Liver (tissue), 3 donors: ENCODE measurements at regions not wholly inside any gene's neighbourhood (a gene's known extent, or its start where the extent isn't known, plus 50 kb on each side); places are given as distances from the start of the nearest gene placed in this dataset.

Source experiments
- EGR1 ChIP-seq, 2 donors: IDR thresholded peaks; 2 replicates each; pipeline ENCODE4 v1.6.1; 2016 to 2018; ENCODE audit warnings: antibody characterized with exemption in 2 of 2, low read depth in 2 of 2
- GABPA ChIP-seq, 2 donors: IDR thresholded peaks in 1 of 2; conservative IDR thresholded peaks in 1 of 2; 2 replicates each; pipeline ENCODE4 v1.6.1; 2016; ENCODE audit warnings: antibody characterized with exemption in 2 of 2, mild to moderate bottlenecking in 1 of 2, moderate library complexity in 1 of 2
- JUND ChIP-seq, 2 donors: IDR thresholded peaks; 2 replicates each; pipeline ENCODE4 v1.6.1; 2016; ENCODE audit warnings: antibody characterized with exemption in 2 of 2
- RAD21 ChIP-seq, 2 donors: IDR thresholded peaks; 2 replicates each; pipeline ENCODE4 v1.6.1; 2016; ENCODE audit warnings: antibody characterized with exemption in 2 of 2, mild to moderate bottlenecking in 2 of 2
- TAF1 ChIP-seq: conservative IDR thresholded peaks from 2 replicates; pipeline ENCODE4 v1.6.1; 2016; ENCODE audit warnings: antibody characterized with exemption, mild to moderate bottlenecking
- YY1 ChIP-seq: IDR thresholded peaks from 2 replicates; pipeline ENCODE4 v1.6.1; 2016; ENCODE audit warnings: antibody characterized with exemption, mild to moderate bottlenecking
- ZBTB33 ChIP-seq: IDR thresholded peaks from 2 replicates; pipeline ENCODE4 v1.6.1; 2016; ENCODE audit warnings: antibody characterized with exemption
- TF ChIP-seq, protein P1 (sequence below): fragments of 150-350 bp; IDR thresholded peaks from 2 replicates; pipeline ENCODE4 v1.5.1; 2017; ENCODE audit warnings: improper control_type of control experiment, low read depth, low read length; ENCODE audit not compliant: missing input control
- TF ChIP-seq, protein P2 (sequence below): IDR thresholded peaks from 2 replicates; pipeline ENCODE4 v1.6.1; 2016; ENCODE audit warnings: antibody characterized with exemption
- donor health status: healthy.
- donor health status: healthy.

GRCh38 chr12:126889501-126889900, 1377.5 kb upstream of the TMEM132C start:
- TF ChIP-seq, protein P1, sequence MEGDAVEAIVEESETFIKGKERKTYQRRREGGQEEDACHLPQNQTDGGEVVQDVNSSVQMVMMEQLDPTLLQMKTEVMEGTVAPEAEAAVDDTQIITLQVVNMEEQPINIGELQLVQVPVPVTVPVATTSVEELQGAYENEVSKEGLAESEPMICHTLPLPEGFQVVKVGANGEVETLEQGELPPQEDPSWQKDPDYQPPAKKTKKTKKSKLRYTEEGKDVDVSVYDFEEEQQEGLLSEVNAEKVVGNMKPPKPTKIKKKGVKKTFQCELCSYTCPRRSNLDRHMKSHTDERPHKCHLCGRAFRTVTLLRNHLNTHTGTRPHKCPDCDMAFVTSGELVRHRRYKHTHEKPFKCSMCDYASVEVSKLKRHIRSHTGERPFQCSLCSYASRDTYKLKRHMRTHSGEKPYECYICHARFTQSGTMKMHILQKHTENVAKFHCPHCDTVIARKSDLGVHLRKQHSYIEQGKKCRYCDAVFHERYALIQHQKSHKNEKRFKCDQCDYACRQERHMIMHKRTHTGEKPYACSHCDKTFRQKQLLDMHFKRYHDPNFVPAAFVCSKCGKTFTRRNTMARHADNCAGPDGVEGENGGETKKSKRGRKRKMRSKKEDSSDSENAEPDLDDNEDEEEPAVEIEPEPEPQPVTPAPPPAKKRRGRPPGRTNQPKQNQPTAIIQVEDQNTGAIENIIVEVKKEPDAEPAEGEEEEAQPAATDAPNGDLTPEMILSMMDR, result no peak
- no peak for TF ChIP-seq ZBTB33
- no peak for TF ChIP-seq EGR1 (IDR thresholded peaks at IDR 0.05; ENCODE audit: low read depth in 2 of 2)
- no peak for TF ChIP-seq GABPA (IDR thresholded peaks at IDR 0.05 in 1 of 2, conservative IDR thresholded peaks at IDR 0.05 in 1 of 2)
- TF ChIP-seq YY1, result no peak
- TF ChIP-seq, protein P2, sequence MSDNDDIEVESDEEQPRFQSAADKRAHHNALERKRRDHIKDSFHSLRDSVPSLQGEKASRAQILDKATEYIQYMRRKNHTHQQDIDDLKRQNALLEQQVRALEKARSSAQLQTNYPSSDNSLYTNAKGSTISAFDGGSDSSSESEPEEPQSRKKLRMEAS, result no peak
- no peak for TF ChIP-seq RAD21 (IDR thresholded peaks at IDR 0.05)
- no peak for TF ChIP-seq JUND (IDR thresholded peaks at IDR 0.05)
- TF ChIP-seq TAF1, result no peak
